ENCODE measurements at regions not wholly inside any gene's neighbourhood (a gene's known extent, or its start where the extent isn't known, plus 50 kb on each side); places are given as distances from the start of the nearest gene placed in this dataset.

DNA sequence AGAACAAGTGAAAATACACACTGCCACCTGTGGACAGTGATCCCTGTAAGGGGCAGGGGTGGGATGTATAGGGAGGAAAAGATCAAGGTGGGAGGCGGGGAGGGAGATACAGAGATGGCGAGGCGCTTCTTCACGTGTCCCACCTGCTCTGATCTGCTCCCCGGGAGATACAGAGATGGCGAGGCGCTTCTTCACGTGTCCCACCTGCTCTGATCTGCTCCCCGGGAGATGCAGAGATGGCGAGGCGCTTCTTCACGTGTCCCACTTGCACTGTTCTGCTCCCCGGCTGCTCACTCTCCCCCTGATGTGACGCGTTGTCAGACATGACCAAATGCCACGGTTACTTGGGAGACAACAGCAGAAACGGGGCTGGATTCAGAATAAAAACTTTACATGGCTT is 308.3 kb upstream of the SHH start (continued):
- TF ChIP-seq, protein P1, sequence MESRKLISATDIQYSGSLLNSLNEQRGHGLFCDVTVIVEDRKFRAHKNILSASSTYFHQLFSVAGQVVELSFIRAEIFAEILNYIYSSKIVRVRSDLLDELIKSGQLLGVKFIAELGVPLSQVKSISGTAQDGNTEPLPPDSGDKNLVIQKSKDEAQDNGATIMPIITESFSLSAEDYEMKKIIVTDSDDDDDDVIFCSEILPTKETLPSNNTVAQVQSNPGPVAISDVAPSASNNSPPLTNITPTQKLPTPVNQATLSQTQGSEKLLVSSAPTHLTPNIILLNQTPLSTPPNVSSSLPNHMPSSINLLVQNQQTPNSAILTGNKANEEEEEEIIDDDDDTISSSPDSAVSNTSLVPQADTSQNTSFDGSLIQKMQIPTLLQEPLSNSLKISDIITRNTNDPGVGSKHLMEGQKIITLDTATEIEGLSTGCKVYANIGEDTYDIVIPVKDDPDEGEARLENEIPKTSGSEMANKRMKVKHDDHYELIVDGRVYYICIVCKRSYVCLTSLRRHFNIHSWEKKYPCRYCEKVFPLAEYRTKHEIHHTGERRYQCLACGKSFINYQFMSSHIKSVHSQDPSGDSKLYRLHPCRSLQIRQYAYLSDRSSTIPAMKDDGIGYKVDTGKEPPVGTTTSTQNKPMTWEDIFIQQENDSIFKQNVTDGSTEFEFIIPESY (IDR thresholded peaks at IDR 0.05) = no peak
- TF ChIP-seq HNF4G (IDR thresholded peaks at IDR 0.05) (no peak), NR2F2 (IDR thresholded peaks at IDR 0.05) (no peak), GABPA (IDR thresholded peaks at IDR 0.05 in 1 of 2, conservative IDR thresholded peaks at IDR 0.05 in 1 of 2) (no peak)

DNA sequence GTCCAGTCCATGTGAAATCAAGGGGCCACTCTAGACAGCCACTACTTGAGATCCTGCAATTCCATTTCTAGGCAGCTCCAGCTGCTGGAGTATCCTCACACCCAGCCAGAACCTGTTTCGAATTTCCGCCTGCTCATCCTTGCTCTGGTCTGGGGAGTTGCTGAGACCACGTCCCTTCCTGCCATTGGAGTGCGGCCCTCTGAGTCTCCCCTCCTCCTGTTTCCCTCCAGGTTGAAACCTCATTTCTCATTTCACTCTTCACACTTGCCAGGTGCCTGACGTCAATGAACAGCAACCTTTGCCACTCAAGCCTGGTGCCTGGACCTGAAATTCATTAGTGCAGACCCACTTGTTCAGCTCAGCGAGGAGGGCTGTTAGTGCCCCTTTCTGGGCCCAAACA is 307.5 kb upstream of the SHH start:
- Histone ChIP-seq H3K9ac (ENCODE audit: low read depth in 1 of 2, low read length in 2 of 2) (no peak overlapping the region), H3K9me3 (ENCODE audit: control insufficient read depth in 4 of 4, low read length in 3 of 4) (no peaks in the 10 kb centered on the region), H3K27me3 (ENCODE audit: control insufficient read depth in 4 of 4, insufficient read depth in 4 of 4, low read length in 3 of 4) (no peaks in the 10 kb centered on the region), H3K36me3 (ENCODE audit: control insufficient read depth in 4 of 4, insufficient read depth in 3 of 4, low read depth in 1 of 4, low read length in 3 of 4) (no peaks in the 10 kb centered on the region), H3K27ac (ENCODE audit: low read depth in 1 of 2, low read length in 2 of 2) (no peak overlapping the region), H3K4me3 (ENCODE audit: low read depth in 1 of 3, low read length in 3 of 3) (no peak overlapping the region), H3K4me1 (ENCODE audit: control insufficient read depth in 4 of 4, insufficient read depth in 4 of 4, low read length in 3 of 4) (no peaks in the 10 kb centered on the region)
- 93% methylated on average over 6 of the region's 6 CpGs for WGBS
- TF ChIP-seq, protein P2, sequence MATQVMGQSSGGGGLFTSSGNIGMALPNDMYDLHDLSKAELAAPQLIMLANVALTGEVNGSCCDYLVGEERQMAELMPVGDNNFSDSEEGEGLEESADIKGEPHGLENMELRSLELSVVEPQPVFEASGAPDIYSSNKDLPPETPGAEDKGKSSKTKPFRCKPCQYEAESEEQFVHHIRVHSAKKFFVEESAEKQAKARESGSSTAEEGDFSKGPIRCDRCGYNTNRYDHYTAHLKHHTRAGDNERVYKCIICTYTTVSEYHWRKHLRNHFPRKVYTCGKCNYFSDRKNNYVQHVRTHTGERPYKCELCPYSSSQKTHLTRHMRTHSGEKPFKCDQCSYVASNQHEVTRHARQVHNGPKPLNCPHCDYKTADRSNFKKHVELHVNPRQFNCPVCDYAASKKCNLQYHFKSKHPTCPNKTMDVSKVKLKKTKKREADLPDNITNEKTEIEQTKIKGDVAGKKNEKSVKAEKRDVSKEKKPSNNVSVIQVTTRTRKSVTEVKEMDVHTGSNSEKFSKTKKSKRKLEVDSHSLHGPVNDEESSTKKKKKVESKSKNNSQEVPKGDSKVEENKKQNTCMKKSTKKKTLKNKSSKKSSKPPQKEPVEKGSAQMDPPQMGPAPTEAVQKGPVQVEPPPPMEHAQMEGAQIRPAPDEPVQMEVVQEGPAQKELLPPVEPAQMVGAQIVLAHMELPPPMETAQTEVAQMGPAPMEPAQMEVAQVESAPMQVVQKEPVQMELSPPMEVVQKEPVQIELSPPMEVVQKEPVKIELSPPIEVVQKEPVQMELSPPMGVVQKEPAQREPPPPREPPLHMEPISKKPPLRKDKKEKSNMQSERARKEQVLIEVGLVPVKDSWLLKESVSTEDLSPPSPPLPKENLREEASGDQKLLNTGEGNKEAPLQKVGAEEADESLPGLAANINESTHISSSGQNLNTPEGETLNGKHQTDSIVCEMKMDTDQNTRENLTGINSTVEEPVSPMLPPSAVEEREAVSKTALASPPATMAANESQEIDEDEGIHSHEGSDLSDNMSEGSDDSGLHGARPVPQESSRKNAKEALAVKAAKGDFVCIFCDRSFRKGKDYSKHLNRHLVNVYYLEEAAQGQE (IDR thresholded peaks at IDR 0.05) = no peak
- TF ChIP-seq HNF4G (IDR thresholded peaks at IDR 0.05) = no peak
- TF ChIP-seq, protein P3, sequence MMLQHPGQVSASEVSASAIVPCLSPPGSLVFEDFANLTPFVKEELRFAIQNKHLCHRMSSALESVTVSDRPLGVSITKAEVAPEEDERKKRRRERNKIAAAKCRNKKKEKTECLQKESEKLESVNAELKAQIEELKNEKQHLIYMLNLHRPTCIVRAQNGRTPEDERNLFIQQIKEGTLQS (IDR thresholded peaks at IDR 0.05) = no peak
- TF ChIP-seq FOXA1 (IDR thresholded peaks at IDR 0.05) = no peak
- no peak for TF ChIP-seq GABPA (IDR thresholded peaks at IDR 0.05 in 1 of 2, conservative IDR thresholded peaks at IDR 0.05 in 1 of 2)
- TF ChIP-seq TAF1 (conservative IDR thresholded peaks at IDR 0.05) = no peak
- TF ChIP-seq FOXA2 (IDR thresholded peaks at IDR 0.05) = no peak
- no peak for TF ChIP-seq NR2F2 (IDR thresholded peaks at IDR 0.05)
- TF ChIP-seq, protein P4, sequence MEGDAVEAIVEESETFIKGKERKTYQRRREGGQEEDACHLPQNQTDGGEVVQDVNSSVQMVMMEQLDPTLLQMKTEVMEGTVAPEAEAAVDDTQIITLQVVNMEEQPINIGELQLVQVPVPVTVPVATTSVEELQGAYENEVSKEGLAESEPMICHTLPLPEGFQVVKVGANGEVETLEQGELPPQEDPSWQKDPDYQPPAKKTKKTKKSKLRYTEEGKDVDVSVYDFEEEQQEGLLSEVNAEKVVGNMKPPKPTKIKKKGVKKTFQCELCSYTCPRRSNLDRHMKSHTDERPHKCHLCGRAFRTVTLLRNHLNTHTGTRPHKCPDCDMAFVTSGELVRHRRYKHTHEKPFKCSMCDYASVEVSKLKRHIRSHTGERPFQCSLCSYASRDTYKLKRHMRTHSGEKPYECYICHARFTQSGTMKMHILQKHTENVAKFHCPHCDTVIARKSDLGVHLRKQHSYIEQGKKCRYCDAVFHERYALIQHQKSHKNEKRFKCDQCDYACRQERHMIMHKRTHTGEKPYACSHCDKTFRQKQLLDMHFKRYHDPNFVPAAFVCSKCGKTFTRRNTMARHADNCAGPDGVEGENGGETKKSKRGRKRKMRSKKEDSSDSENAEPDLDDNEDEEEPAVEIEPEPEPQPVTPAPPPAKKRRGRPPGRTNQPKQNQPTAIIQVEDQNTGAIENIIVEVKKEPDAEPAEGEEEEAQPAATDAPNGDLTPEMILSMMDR (IDR thresholded peaks at IDR 0.05; ENCODE audit: low read depth, low read length, missing input control) = no peak
- no peak for TF ChIP-seq YY1 (IDR thresholded peaks at IDR 0.05)
- no peak for TF ChIP-seq HNF4A (conservative IDR thresholded peaks at IDR 0.05)
- no peak for TF ChIP-seq RXRA (IDR thresholded peaks at IDR 0.05)
- TF ChIP-seq SP1 (IDR thresholded peaks at IDR 0.05) = no peak
- no peak for TF ChIP-seq JUND (IDR thresholded peaks at IDR 0.05)
- TF ChIP-seq, protein P1 (IDR thresholded peaks at IDR 0.05) = no peak
- DNase-seq (ENCODE audit: low spot score) = no peak
